ENCODE measurements at regions not wholly inside any gene's neighbourhood (a gene's known extent, or its start where the extent isn't known, plus 50 kb on each side); places are given as distances from the start of the nearest gene placed in this dataset.

DNA sequence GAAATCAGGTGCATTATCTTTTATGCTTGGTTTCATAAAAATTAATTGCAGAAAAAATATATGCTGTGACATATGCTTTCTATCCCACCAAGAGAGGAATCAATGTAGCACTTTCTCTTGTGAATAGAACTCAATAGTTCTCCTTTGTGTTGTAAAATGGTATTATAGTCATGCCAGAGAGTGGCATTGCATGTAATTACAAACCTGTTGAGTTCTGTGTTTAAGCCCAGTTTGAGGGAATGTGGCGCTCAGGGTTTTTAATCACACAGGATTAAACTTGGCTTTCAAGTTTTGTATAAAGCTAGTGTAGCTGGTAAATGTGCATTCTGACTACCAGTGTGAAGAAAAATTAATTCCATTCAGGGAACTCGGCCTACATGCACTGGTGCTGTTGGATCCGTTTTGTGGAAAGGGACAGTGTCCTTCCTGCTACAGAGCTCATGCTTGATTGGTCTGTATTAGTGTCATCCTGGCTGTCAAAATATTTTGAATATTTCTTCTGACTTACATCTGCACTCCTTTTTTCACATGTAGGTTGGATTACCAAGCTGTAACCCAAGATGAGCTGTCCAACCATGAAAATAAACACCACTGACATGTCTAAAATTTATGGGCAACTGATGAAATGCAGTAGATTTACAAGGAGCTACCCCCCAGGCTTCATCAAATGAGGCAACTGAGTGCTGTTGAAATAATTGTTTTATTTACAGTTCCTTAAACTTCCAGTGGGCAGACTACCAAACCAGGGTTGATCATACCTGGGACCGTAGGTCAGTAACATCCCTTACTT, 80.3 kb downstream of the SLC4A3 start:
- no peak for TF ChIP-seq POLR2AphosphoS5 (IDR thresholded peaks at IDR 0.05)
- TF ChIP-seq POLR2A (IDR thresholded peaks at IDR 0.05) = no peak
- TF ChIP-seq, protein P1, sequence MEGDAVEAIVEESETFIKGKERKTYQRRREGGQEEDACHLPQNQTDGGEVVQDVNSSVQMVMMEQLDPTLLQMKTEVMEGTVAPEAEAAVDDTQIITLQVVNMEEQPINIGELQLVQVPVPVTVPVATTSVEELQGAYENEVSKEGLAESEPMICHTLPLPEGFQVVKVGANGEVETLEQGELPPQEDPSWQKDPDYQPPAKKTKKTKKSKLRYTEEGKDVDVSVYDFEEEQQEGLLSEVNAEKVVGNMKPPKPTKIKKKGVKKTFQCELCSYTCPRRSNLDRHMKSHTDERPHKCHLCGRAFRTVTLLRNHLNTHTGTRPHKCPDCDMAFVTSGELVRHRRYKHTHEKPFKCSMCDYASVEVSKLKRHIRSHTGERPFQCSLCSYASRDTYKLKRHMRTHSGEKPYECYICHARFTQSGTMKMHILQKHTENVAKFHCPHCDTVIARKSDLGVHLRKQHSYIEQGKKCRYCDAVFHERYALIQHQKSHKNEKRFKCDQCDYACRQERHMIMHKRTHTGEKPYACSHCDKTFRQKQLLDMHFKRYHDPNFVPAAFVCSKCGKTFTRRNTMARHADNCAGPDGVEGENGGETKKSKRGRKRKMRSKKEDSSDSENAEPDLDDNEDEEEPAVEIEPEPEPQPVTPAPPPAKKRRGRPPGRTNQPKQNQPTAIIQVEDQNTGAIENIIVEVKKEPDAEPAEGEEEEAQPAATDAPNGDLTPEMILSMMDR (IDR thresholded peaks at IDR 0.05) = no peak
- Histone ChIP-seq H3K4me1 (replicated peaks) (no peaks in the 10 kb centered on the region), H3K9me3 (no peaks in the 10 kb centered on the region), H3K27me3 (replicated peaks; ENCODE audit: insufficient read depth) (no peaks in the 10 kb centered on the region), H3K4me3 (no peak overlapping the region), H3K27ac (no peak overlapping the region), H3K36me3 (no peaks in the 10 kb centered on the region)
- no peak for DNase-seq (ENCODE audit: low spot score)
- 83% methylated on average over 4 of the region's 4 CpGs for WGBS
- intact Hi-C loops (cut with DNase I) = no loop called here

DNA sequence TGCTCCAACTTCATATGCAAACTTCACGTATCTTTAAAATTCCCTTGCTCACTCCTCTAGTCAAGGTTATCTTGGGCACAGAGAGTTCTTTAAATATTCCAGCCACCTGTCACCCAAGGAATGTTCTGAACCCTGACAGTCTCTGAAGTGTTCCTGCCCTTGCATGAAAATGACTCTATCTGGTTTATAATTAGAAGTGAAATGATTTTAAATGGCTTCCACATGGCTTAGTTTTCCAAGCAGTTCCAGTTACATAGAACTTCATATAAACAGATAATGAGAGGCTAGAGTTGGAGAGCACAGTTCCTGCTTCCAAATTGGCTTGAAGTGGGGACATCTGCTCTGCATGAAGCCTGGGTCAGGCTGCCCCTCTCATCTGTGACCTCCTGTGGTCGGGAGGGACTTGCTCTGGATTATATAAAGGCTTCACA, 81.9 kb downstream of the SLC4A3 start:
- Histone ChIP-seq H3K4me3 (no peak overlapping the region), H3K27me3 (replicated peaks; ENCODE audit: insufficient read depth) (no peaks in the 10 kb centered on the region), H3K27ac (no peak overlapping the region), H3K9me3 (no peaks in the 10 kb centered on the region), H3K4me1 (replicated peaks) (no peaks in the 10 kb centered on the region), H3K36me3 (no peaks in the 10 kb centered on the region)
- no peak for DNase-seq (ENCODE audit: low spot score)
- intact Hi-C loops (cut with DNase I) = no loop called here
- WGBS = 65% methylated on average over 2 of the region's 2 CpGs
- TF ChIP-seq POLR2A (IDR thresholded peaks at IDR 0.05) = no peak
- no peak for TF ChIP-seq POLR2AphosphoS5 (IDR thresholded peaks at IDR 0.05)
- TF ChIP-seq, protein P1 (IDR thresholded peaks at IDR 0.05) = no peak

DNA sequence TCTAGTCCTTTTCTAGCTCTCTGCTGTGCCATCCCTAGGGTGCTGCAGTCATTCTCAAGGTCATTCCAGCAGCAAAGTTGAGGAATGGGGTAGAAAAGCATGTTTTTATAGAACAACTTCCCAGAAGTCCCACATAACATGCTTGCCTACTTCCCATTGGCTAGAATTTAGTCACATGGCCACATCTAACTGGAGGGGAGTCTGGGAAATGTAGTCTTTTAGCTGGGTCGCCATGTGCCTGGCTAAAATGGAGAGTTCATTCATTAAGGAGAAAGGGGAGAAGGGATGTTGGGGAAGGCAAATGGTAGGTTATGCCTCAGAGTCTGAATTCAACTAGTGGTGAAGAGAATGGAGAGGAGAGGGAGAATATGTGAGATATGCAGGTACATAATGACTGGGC, 85.7 kb downstream of the SLC4A3 start:
- DNase-seq (ENCODE audit: low spot score) = no peak
- TF ChIP-seq POLR2A (IDR thresholded peaks at IDR 0.05) (no peak), POLR2AphosphoS5 (IDR thresholded peaks at IDR 0.05) (no peak)
- TF ChIP-seq, protein P1 (IDR thresholded peaks at IDR 0.05) = no peak
- H3K36me3 ChIP-seq = no peaks in the 10 kb centered on the region
- intact Hi-C loops (cut with DNase I) = no loop called here
- H3K27me3 ChIP-seq (replicated peaks; ENCODE audit: insufficient read depth) = no peaks in the 10 kb centered on the region
- H3K4me1 ChIP-seq (replicated peaks) = no peaks in the 10 kb centered on the region
- H3K9me3 ChIP-seq = no peaks in the 10 kb centered on the region
- WGBS = 69% methylated on average over 1 of the region's 1 CpG
- no peak overlapping the region for H3K27ac ChIP-seq
- no peak overlapping the region for H3K4me3 ChIP-seq

DNA sequence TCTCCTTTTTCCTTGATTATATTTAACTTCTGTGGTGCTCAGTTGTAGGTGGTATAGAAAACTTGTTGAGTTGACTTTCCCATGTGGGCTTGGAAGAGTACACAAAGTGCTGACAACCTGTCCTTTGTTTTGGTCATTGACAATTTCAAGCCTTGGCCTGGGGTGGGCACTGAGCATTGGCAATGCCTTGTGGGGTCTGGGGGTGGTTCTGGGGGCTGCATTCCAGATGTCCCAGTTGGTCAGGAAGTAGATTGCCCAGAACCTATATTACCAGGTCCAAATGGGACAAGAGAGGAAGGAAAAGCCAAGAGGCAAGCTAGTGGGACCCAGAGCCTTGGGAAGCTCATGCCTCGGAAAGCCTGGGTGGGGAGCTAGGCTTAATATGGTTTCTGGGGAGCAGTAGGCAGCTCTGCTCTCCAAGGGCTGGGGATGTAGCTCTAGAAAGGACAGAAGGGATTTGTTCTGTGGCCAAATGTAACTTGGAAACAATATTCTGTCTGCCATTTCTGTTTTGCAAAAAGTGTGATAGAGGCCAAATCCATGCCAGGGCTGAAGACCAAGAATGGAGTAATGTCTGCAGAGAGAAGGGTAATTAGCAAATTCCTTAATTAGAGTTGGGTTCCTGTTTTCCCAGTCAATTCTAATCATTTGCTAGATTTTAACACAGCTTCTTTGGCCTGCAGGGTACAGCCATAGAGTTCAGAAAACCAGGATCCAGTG, 87.4 kb downstream of the SLC4A3 start:
- intact Hi-C loops (cut with DNase I) = no loop called here
- no peak for DNase-seq (ENCODE audit: low spot score)
- H3K36me3 ChIP-seq = no peaks in the 10 kb centered on the region
- no peaks in the 10 kb centered on the region for H3K27me3 ChIP-seq (replicated peaks; ENCODE audit: insufficient read depth)
- H3K9me3 ChIP-seq = no peaks in the 10 kb centered on the region
- TF ChIP-seq POLR2A (IDR thresholded peaks at IDR 0.05) (no peak), POLR2AphosphoS5 (IDR thresholded peaks at IDR 0.05) (no peak)
- TF ChIP-seq, protein P1 (IDR thresholded peaks at IDR 0.05) = no peak
- H3K27ac ChIP-seq = no peak overlapping the region
- H3K4me3 ChIP-seq = no peak overlapping the region
- no peaks in the 10 kb centered on the region for H3K4me1 ChIP-seq (replicated peaks)
- WGBS = 100% methylated on average over 1 of the region's 1 CpG
